Caki2 (cell line): ENCODE measurements at regions not wholly inside any gene's neighbourhood (a gene's known extent, or its start where the extent isn't known, plus 50 kb on each side); places are given as distances from the start of the nearest gene placed in this dataset.

Experiments used
- DNase-seq: peaks from one replicate; pipeline ENCODE4 v3.0.0-alpha.2; 2015; ENCODE audit warnings: low read depth
- in situ Hi-C: cut with HindIII; loops from 2 replicates; pipeline ENCODE4 v1.10.0; 2016; ENCODE audit warnings: low sequenced_read_pairs, low pct_unique_long_range_greater_than_20kb, mixed read lengths

- in situ Hi-C loops: no loop called here
- DNase-seq: no peak
These were observed 336.3 kb upstream of the SHH start for GRCh38 chr7:156148547-156148946.

GRCh38 chr7:156147756-156148504 is 335.7 kb upstream of the SHH start:
- in situ Hi-C loops: no loop called here
- no peak for DNase-seq

GRCh38 chr7:156147104-156147503 is 334.8 kb upstream of the SHH start:
- DNase-seq: no peak
- in situ Hi-C loops: no loop called here

DNA sequence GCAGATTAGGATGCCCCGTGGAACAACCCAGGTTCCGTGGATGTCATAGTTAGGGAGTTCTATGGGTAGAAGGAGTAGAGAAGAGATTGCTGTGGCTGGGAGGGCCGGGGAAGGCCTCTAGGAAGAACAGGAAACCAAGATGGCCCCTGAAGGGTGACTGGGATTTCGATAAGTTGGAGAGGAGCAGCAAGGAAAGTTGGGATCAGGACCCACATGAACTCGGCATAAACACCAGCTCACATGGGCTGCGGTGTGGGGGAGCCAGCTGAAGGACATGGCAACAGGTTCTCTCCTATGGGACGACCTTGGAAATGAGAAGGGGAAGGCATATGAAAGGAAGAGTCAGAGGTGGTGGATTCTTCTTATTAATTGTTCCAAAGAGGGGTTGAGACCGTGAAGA is 333.7 kb upstream of the SHH start:
- DNase-seq: no peak
- in situ Hi-C loops: no loop called here

DNA sequence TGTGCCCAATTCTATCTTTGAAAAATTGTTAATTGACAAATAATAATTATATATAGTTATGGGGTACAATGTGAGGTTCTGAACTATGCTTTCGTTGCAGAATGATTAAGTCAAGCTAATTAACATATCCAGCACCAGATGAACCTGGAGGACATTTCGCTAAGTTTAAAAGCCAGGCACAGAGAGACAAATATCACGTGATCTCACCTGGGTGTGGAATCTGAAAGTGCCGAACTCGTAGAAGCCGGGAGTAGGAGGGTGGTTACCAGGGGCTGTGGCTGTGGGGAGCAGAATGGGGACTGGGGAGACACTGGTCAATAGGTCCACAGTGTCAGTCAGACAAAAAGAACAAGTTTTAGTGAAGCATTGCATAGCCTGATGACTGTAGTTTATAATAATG is 332.9 kb upstream of the SHH start:
- in situ Hi-C loops: no loop called here
- DNase-seq: no peak

GRCh38 chr7:156143683-156144082 is 331.4 kb upstream of the SHH start:
- in situ Hi-C loops: no loop called here
- DNase-seq: no peak

- in situ Hi-C loops: no loop called here
- no peak for DNase-seq
These were observed 330.9 kb upstream of the SHH start for GRCh38 chr7:156143158-156143557.

GRCh38 chr7:156141941-156142340 is 329.7 kb upstream of the SHH start:
- DNase-seq: no peak
- in situ Hi-C loops: no loop called here

DNA sequence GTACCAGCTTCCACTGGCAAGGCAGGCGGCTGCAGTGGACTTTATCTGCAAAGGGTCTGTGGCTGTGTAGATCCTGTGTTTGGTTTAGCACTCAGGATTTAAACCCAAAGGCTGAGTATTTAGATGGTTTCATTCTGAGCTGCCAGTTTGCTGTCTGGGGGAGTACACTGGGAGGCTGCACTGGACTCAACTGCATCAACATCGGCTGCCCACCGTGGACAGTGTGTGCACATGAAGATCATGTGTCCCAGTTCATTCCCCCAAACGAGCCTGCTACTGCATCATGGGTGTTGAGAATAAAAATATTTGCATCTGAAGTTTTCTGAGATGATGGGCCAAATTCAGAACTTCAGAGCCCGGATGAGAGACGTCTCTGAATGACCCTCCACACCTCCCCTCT is 328.6 kb upstream of the SHH start:
- no peak for DNase-seq
- in situ Hi-C loops: no loop called here

DNA sequence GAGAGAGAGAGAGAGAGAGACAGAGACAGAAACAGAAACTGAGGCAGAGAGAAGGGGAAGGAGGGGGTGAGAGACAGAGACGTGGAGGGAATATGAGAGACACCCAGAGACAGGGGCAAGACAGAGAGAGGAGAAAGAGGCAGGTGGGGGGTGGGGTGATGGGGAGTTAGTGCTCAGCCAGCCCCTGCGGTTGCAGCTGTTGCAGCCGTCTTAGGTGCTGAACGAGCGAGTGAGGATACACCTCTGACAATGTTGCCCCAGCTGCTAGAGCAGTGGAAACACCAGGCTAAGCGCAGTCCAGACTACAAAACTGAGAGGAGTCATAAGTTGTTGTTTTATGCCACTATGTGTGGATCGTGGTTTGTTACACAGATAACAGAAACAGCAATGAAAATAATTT is 328.2 kb upstream of the SHH start:
- in situ Hi-C loops: no loop called here
- no peak for DNase-seq

- no peak for DNase-seq
These were observed 327.4 kb upstream of the SHH start for GRCh38 chr7:156139633-156140032.

GRCh38 chr7:156139112-156139511 is 326.8 kb upstream of the SHH start:
- no peak for DNase-seq
- in situ Hi-C loops: no loop called here

More at GRCh38 chr7:156139633-156140032, 327.4 kb upstream of the SHH start:
- in situ Hi-C loops: no loop called here

DNA sequence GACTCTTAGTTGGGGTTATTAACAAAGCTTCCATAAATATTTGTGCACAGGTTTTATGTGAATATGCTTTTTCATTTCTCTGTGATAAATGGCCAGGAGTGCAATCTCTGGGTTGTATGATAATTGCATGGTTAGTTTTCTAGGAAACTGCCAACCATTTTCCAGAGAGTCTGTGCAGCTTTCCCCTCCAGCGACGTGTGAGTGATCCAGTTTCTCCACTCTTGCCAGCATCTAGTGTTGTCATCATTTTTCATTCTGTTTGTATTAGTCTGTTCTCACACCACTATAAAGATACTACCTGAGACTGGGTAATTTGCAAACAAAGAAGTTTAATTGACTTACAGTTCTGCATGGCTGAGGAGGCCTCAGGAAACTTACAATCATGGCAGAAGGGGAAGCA is 319.6 kb upstream of the SHH start:
- in situ Hi-C loops: no loop called here
- no peak for DNase-seq

GRCh38 chr7:156129522-156129921 is 317.3 kb upstream of the SHH start:
- in situ Hi-C loops: no loop called here
- no peak for DNase-seq

GRCh38 chr7:156128496-156128895 is 316.2 kb upstream of the SHH start:
- in situ Hi-C loops: no loop called here
- no peak for DNase-seq

GRCh38 chr7:156127166-156128134 is 315.2 kb upstream of the SHH start:
- in situ Hi-C loops: no loop called here

GRCh38 chr7:156125841-156126730 is 313.8 kb upstream of the SHH start:
- no peak for DNase-seq
- in situ Hi-C loops: no loop called here

More at GRCh38 chr7:156127166-156128134, 315.2 kb upstream of the SHH start:
- no peak for DNase-seq

- DNase-seq: no peak
- in situ Hi-C loops: no loop called here
These were observed 312.1 kb upstream of the SHH start for GRCh38 chr7:156124356-156124755.
